Breast epithelium (tissue), 3 donors: ENCODE measurements at regions not wholly inside any gene's neighbourhood (a gene's known extent, or its start where the extent isn't known, plus 50 kb on each side); places are given as distances from the start of the nearest gene placed in this dataset.

Experiments
- POLR2A ChIP-seq: fragments of 450-650 bp; IDR thresholded peaks from one replicate; pipeline ENCODE4 v1.6.1; 2016; ENCODE audit warnings: antibody characterized with exemption, mild to moderate bottlenecking, moderate library complexity
- POLR2AphosphoS5 ChIP-seq, 3 donors: sonication (generic); formaldehyde crosslinking; IDR thresholded peaks; one replicate each; pipeline ENCODE4 v1.6.1; 2017; ENCODE audit warnings: antibody characterized with exemption in 3 of 3
- TF ChIP-seq, protein P1 (sequence below), 3 donors: fragments of 450-650 bp; IDR thresholded peaks; one replicate each; pipeline ENCODE4 v1.5.1; 2016 to 2017; ENCODE audit warnings: antibody characterized with exemption in 3 of 3, mild to moderate bottlenecking in 3 of 3, moderate library complexity in 3 of 3

GRCh38 chr5:26470439-26470838 is 567.9 kb downstream of the CDH9 start:
- TF ChIP-seq, protein P1, sequence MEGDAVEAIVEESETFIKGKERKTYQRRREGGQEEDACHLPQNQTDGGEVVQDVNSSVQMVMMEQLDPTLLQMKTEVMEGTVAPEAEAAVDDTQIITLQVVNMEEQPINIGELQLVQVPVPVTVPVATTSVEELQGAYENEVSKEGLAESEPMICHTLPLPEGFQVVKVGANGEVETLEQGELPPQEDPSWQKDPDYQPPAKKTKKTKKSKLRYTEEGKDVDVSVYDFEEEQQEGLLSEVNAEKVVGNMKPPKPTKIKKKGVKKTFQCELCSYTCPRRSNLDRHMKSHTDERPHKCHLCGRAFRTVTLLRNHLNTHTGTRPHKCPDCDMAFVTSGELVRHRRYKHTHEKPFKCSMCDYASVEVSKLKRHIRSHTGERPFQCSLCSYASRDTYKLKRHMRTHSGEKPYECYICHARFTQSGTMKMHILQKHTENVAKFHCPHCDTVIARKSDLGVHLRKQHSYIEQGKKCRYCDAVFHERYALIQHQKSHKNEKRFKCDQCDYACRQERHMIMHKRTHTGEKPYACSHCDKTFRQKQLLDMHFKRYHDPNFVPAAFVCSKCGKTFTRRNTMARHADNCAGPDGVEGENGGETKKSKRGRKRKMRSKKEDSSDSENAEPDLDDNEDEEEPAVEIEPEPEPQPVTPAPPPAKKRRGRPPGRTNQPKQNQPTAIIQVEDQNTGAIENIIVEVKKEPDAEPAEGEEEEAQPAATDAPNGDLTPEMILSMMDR (IDR thresholded peaks at IDR 0.05): no peak
- TF ChIP-seq POLR2A (no peak), POLR2AphosphoS5 (IDR thresholded peaks at IDR 0.05) (no peak)
